Sigmoid colon (tissue), 4 donors: ENCODE measurements at regions not wholly inside any gene's neighbourhood (a gene's known extent, or its start where the extent isn't known, plus 50 kb on each side); places are given as distances from the start of the nearest gene placed in this dataset.

Experiments used
- CTCF ChIP-seq, 4 experiments: fragments of 450-650 bp in 3 of 4; fragments of 200-600 bp in 1 of 4; IDR thresholded peaks; one replicate each; pipeline ENCODE4 v1.5.1; 2016 to 2019; ENCODE audit warnings: antibody characterized with exemption in 4 of 4, mild to moderate bottlenecking in 3 of 4, moderate library complexity in 2 of 4
- EP300 ChIP-seq, 4 donors: sonication (generic); formaldehyde crosslinking; IDR thresholded peaks; one replicate each; pipeline ENCODE4 v1.6.1; 2017; ENCODE audit warnings: antibody characterized with exemption in 4 of 4
- POLR2A ChIP-seq, 2 donors: fragments of 450-650 bp; IDR thresholded peaks; one replicate each; pipeline ENCODE4 v1.6.1; 2016; ENCODE audit warnings: antibody characterized with exemption in 2 of 2, mild to moderate bottlenecking in 2 of 2, moderate library complexity in 2 of 2
- POLR2AphosphoS5 ChIP-seq, 4 donors: sonication (generic); formaldehyde crosslinking; IDR thresholded peaks; one replicate each; pipeline ENCODE4 v1.6.1; 2017; ENCODE audit warnings: antibody characterized with exemption in 4 of 4

- TF ChIP-seq CTCF (IDR thresholded peaks at IDR 0.05) (no peak), EP300 (IDR thresholded peaks at IDR 0.05) (no peak), POLR2A (IDR thresholded peaks at IDR 0.05) (no peak), POLR2AphosphoS5 (IDR thresholded peaks at IDR 0.05) (no peak)
Observed at GRCh38 chr2:34523958-34524514, 924.9 kb upstream of the FAM98A start.
